ENCODE measurements at regions not wholly inside any gene's neighbourhood (a gene's known extent, or its start where the extent isn't known, plus 50 kb on each side); places are given as distances from the start of the nearest gene placed in this dataset.

GRCh38 chr12:97024393-97024792 is 117.3 kb downstream of the NEDD1 start:
- Histone ChIP-seq H3K9me3 (ENCODE audit: insufficient read depth, low read depth) (no peaks in the 10 kb centered on the region), H3K79me2 (ENCODE audit: low read depth) (no peaks in the 10 kb centered on the region), H3K4me1 (replicated peaks; ENCODE audit: insufficient read depth) (no peaks in the 10 kb centered on the region), H3K9me2 (ENCODE audit: insufficient read depth) (no peaks in the 10 kb centered on the region), H3F3A (ENCODE audit: insufficient read depth, low read depth) (no peaks in the 10 kb centered on the region), H3K4me3 (no peak overlapping the region), H2AFZ (no peak overlapping the region), H3K36me3 (ENCODE audit: low read depth) (no peaks in the 10 kb centered on the region), H3K27me3 (ENCODE audit: insufficient read depth, low read depth) (peaks cover 7% of the 10 kb centered on the region; the same call in 1 of the 2 replicates), H4K20me1 (ENCODE audit: insufficient read depth) (no peaks in the 10 kb centered on the region), H3K27ac (no peak overlapping the region), H3K4me2 (no peak overlapping the region)
- no TSS peak for BruUV-seq (replicated peaks)
- intact Hi-C loops (cut with micrococcal nuclease; ENCODE audit: unreplicated experiment): no loop called here
- TF ChIP-seq EZH2 (IDR thresholded peaks at IDR 0.05; ENCODE audit: low read depth): no peak
- no peak for TF ChIP-seq CTCF (conservative IDR thresholded peaks at IDR 0.05)
- ChIA-PET CTCF (no interaction called here), POLR2A (ENCODE audit: unreplicated experiment) (no interaction called here)
- no peak for DNase-seq

GRCh38 chr12:97026901-97027300 is 119.8 kb downstream of the NEDD1 start:
- Histone ChIP-seq H3K4me2 (no peak overlapping the region), H3K27me3 (ENCODE audit: insufficient read depth, low read depth) (peaks cover 23% of the 10 kb centered on the region), H3K4me3 (no peak overlapping the region), H4K20me1 (ENCODE audit: insufficient read depth) (no peaks in the 10 kb centered on the region), H3K4me1 (replicated peaks; ENCODE audit: insufficient read depth) (no peaks in the 10 kb centered on the region), H3K36me3 (ENCODE audit: low read depth) (no peaks in the 10 kb centered on the region), H2AFZ (no peak overlapping the region), H3F3A (ENCODE audit: insufficient read depth, low read depth) (no peaks in the 10 kb centered on the region), H3K79me2 (ENCODE audit: low read depth) (no peaks in the 10 kb centered on the region), H3K9me2 (ENCODE audit: insufficient read depth) (no peaks in the 10 kb centered on the region), H3K9me3 (ENCODE audit: insufficient read depth, low read depth) (no peaks in the 10 kb centered on the region), H3K27ac (no peak overlapping the region)
- CTCF ChIA-PET: no interaction called here
- TF ChIP-seq EZH2 (IDR thresholded peaks at IDR 0.05; ENCODE audit: low read depth) (no peak), CTCF (conservative IDR thresholded peaks at IDR 0.05) (no peak)
- POLR2A ChIA-PET (ENCODE audit: unreplicated experiment): no interaction called here
- no TSS peak for BruUV-seq (replicated peaks)
- DNase-seq: no peak
- intact Hi-C loops (cut with micrococcal nuclease; ENCODE audit: unreplicated experiment): no loop called here

GRCh38 chr12:97027482-97027881 is 120.4 kb downstream of the NEDD1 start:
- Histone ChIP-seq H3K27ac (no peak overlapping the region), H3F3A (ENCODE audit: insufficient read depth, low read depth) (no peaks in the 10 kb centered on the region), H2AFZ (no peak overlapping the region), H3K36me3 (ENCODE audit: low read depth) (no peaks in the 10 kb centered on the region), H4K20me1 (ENCODE audit: insufficient read depth) (no peaks in the 10 kb centered on the region), H3K27me3 (ENCODE audit: insufficient read depth, low read depth) (peaks cover 25% of the 10 kb centered on the region), H3K4me2 (no peak overlapping the region), H3K9me2 (ENCODE audit: insufficient read depth) (no peaks in the 10 kb centered on the region), H3K4me3 (no peak overlapping the region), H3K9me3 (ENCODE audit: insufficient read depth, low read depth) (no peaks in the 10 kb centered on the region), H3K4me1 (replicated peaks; ENCODE audit: insufficient read depth) (no peaks in the 10 kb centered on the region), H3K79me2 (ENCODE audit: low read depth) (no peaks in the 10 kb centered on the region)
- ChIA-PET CTCF (no interaction called here), POLR2A (ENCODE audit: unreplicated experiment) (no interaction called here)
- no peak for DNase-seq
- BruUV-seq (replicated peaks): no TSS peak
- no peak for TF ChIP-seq CTCF (conservative IDR thresholded peaks at IDR 0.05)
- TF ChIP-seq EZH2 (IDR thresholded peaks at IDR 0.05; ENCODE audit: low read depth): no peak
- intact Hi-C loops (cut with micrococcal nuclease; ENCODE audit: unreplicated experiment): no loop called here
